HG03280 (cell line): ENCODE measurements at regions not wholly inside any gene's neighbourhood (a gene's known extent, or its start where the extent isn't known, plus 50 kb on each side); places are given as distances from the start of the nearest gene placed in this dataset.

ENCODE experiments used
- ATAC-seq: cut with Tn5 transposase; IDR thresholded peaks from one replicate; pipeline ENCODE4 v1.9.1; 2021; ENCODE audit warnings: mild to moderate bottlenecking, moderate library complexity; ENCODE audit not compliant: unreplicated experiment

DNA sequence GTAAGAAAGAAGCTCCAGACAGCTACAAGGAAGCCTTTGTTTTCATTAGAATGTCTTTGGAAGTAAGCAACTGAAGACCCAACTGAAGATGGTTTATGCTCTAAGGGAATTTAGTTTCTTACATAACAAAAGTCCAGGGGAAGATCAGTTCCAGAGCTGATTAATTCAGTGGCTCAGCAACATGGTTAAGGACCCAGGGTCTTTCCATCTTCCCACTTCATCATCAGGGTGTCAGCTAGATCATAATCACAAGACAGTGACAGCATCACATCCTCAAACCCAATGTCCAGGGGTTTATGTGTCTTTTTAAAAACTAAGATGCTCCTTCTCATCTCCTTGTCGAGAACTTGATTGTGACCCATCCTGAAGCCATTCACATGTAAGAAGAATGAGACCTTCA, 119.7 kb upstream of the PRDM1 start:
- no peak for ATAC-seq

DNA sequence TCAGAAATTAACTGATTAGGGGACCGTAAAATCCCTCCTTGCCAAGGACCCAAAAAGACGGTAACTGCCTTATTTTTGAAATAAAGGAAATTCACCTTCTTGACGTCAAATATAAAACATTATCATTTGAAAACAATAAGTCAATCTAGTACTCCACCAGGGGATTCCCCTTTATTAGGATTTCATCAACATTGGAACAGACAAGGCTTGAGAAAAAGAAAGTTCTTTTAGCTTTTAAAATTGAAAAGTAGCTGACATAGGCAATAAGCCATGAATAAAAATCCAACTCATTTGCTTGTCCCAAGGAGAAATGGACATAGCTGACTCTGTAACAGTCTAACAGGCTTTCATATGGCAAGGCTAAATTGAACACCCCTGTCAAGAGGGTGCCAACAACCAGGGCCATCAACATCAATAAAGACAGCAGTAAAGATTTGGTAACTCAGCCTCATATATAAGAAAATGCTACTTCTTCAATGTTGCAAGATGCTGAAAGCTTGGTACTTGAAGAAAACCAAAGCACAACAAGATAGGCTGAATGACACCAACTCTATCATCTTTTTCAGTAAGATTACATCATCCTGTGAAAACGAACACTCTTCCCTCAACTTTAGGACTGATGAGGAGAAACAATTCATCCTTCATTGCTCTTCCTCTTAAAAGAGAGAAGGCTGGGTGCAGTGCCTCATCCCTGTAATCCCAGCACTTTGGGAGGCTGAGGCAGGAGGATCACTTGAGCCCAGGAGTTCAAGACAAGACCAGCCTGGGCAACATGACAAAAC, 121.0 kb upstream of the PRDM1 start:
- no peak for ATAC-seq

DNA sequence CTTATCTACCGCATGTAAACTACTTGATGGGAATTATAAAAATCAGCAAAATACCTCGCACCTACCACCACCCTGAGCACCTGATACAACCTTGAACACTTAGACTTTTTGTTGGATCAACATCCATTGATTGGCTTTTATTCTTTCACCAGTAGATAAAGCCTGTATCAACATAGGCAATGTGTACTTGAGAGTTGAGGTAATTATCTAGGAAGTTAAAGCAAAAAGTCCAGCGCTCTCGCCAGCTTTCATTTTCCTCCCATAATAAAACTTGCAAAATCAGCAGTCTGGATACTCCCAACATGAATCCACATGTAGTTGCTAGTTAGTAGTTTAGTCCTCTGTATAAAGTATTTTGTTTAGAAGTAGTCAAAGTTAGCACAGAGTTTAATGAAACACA, 132.0 kb upstream of the PRDM1 start:
- no peak for ATAC-seq

DNA sequence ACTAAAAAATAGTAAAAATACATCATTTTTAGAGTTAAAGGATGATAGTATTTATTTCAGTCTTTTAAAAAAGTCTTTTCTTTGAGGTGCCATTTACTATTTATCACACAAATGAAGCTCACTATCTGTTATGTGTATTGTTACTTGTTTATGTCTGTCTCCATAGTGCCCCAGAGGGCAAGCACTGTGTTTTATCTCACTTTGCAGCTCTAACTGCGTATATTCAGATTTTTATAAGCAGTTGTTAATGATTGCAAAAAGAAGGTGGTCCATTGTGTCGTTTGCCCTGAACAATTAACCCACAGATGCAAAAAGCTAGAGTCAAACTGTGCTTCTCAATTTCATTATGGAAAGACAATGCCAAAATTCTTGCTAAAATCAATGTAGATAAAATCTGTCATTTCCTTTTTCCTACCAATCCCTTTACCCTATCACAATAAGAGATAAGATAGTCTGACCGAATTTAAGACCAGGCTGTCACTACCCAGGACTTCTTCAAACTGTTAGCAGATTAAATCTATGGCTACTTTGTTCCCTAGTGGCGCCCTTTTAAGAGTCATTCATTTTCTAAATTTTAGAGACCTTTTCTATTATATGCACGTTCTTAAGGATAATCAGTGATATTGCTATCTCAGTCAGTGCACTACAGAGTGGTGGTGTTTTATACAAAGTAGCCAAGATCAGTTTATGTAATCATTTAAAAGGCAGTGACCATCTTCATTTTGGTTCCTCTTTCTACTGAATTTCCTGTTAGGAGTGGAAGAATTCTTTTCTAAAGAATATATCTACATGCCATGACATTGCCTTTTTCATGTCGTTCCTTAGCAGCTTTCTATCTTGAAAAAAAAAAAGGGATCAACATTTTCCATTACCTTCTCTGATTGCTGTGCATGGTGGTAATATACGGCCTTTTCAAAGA, 133.1 kb upstream of the PRDM1 start:
- ATAC-seq, result no peak

DNA sequence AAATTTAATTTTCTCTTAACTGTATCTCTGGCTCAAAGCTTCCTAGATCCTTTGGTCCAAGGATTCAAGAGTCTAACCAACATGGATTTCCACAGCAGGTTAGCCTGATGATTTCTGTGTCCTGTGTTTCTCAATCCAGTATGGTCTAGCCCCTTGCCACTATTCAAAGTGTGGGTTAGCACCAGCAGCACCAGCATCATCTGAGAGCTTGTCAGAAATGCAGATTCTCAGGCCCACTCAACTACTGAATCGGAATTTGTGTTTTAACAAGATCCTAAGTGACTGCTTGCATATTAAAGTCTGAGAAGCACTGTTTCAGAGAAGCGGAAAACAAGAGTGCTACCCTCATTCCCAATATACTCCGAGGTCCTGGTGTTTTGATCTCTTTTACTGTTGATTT, 133.8 kb upstream of the PRDM1 start:
- no peak for ATAC-seq

DNA sequence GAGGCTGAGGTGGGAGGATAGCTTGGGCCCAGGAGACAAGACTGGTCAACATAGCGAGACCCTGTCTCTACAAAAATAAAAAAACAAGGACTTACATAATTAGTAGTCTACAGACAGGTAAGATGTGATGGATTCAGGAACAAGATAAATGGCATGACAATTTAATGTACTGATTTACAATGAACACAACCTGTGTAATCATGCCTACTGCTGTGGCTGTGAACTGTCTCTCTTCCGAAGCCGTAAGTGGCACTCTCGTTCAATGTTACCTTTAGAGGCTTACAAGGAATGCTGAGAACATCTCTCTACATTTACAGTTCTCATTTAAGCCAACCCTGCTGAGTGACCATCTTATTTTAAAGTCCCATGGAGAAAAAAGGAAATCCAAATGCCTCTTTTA, 134.8 kb upstream of the PRDM1 start:
- ATAC-seq, result no peak

DNA sequence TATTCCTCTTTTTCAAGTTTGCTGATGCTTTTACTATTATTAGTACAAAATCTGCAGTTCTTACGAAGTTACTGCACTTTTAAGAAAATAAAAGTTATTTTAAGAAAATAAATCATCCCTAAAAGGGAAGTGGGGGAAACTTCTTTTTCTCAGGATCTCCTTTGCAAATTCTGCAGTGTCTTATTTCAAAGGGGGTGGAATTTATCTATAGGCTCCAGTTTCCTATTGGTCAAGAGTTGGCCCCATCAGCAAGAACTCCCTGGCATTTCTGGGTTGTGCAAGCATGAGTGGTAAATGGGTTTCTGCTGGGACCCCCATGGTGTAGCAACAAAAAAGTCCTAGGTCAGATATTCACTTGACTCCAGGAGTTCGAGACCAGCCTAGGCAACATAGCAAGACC, 136.3 kb upstream of the PRDM1 start:
- no peak for ATAC-seq

DNA sequence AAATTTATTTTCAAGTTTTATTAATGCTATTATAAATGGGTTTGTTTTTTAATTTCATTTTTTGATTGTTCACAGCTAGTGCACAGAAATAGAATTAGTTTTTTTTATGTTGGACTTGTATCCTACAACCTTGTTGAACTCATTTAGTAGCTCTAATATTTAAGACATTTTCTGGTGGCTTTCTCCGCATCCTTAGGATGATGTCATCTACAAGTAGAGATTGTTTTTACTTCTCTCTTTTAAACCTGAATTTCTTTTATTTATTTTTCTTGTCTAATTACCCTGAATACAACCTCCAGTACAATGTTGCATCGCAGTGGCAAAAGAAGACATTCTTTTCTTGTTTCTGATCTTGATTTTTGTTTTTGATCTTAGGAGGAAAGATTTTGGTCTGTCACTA, 142.6 kb upstream of the PRDM1 start:
- no peak for ATAC-seq

DNA sequence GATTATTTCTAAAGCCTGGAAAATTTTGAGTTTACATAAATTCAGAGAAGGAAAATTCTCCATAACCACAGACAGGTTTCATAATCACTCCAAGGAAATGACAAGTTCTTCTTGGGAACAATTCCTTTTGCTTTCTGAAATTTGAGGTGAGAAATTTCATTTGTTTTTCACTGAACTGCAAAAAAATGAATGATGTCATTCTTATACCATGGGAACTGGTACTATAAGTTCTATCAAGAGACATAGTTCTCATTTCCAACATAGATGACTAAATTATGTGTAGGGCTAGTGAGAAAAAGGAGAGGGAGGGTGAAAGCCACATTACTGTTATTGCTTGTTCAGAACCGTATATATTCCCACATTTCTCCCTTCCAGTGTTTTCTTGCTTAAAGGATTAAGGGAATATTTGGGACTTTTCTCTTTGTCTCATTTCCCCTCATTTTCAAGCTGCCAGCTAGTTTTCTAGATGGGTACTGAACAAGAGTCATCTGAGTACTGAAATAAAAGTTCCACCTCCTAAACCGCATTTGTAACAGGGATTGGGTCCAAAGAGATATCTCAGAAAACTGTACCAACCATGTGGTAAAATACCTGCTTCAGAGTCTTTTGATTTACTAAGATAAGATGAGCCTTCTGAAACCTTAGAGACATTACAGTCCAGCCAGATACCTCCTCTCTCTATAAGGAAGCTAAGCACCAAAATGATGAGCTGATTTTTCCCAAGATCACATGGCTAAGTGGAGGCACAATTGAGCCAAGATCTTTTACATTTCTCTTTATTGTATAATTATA, 144.3 kb upstream of the PRDM1 start:
- no peak for ATAC-seq

DNA sequence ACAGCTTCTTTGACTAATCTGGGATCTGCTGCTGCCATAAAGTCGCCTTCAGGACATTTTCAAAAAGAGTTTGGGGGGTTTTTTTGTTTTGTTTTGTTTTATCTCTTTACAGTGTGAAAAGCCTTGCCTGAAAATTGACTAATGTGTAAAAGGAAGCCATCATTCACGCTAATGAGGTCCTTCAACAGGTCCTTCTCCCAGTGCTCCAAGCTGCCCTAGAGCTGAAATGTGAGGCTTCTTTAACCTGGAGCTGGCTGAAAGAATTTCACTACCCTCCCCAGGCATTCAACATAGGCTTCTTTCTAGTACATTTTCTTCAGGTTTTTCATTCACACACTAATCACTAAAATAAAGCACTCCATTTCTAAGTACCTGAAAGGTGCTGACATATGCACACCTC, 145.1 kb upstream of the PRDM1 start:
- no peak for ATAC-seq

DNA sequence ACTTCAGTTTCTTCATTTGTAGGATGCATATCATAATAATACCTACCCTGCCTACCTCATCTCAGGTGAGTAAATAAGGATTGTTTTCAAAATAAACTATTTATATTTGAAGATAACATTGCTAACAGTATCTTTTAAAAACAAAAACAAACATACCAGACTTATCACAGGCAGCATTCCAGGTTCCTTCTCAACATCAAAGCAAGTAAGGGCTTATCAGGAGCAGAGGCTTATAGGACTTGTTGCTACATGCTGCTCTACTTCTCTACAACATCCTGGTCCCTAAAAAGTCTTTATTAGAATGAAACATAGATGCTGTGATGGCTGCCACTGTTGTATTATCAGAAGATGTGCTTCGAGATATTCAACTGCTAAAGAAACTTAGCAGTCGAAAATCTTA, 149.2 kb upstream of the PRDM1 start:
- ATAC-seq, result no peak

DNA sequence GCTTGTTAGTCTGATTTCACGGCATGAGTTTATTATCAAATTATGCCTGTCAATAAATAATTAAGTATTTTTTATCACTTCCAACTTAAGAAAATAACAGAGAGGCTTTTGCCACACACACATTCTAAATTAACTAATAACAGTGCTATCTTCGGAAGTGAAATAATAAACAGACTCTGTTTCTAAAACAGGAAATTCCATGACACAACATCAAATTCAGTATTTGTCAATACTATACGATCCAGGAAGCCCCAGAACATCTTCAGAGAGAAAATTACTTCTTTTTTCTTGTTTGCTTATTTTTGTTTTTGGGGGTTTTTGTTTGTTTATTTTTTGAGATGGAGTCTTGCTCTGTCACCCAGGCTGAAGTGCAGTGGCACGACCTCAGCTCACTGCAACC, 150.7 kb upstream of the PRDM1 start:
- ATAC-seq, result no peak

DNA sequence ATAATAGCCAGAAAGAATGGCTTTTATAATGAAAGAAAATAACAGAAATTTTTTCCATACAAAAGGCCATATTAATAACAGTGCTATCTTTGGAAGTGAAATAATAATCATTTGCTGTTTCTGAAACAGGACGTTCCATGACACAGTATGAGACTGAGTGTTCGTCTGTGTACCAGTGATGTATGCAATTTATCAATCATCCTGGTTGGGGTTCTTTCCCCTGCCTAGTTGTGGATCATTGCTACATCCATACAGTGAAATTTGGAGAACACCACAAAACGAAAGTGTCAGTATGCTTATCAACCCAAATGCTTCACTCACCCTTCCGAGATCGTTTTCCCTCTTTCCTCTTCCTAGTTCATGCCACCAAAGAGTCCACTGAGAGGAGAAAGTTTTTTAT, 151.4 kb upstream of the PRDM1 start:
- ATAC-seq, result no peak

DNA sequence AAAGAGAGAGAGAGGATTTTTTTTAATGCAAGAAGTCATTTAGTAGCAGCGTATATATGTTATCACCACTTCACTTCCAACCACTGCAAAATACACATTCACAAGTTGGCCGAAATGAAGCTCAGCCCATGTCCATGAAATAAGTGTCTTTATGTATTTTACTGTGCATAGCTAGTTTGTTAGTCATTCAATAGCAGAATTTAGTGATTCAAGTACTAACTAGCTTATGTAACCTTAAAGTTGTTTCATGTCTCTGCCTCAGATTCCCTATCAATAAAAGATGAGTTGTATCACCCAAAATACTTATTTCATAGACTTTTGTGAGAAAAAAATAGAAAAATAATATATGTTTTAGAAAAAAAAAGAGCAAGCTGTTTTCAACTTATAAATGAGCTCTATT, 153.7 kb upstream of the PRDM1 start:
- no peak for ATAC-seq

DNA sequence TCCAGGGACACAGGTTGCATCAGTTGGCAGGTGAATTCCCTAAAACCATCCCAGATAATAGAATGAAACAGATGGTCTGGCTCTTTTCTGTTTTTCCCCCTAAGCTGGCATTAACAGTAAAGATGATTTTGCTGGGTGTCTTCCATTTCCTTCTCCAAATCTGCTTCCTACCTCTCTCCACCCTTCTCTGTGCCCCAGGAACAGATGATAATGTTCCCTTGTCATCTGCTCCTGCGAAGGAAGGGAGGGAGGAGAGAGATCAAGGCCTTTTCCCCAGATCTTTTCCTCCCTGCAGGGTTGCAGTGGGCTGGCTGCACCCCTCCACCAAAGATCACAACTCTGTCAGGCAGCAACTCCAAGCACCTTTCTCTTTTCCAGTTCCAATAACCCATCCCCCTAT, 156.5 kb upstream of the PRDM1 start:
- no peak for ATAC-seq

DNA sequence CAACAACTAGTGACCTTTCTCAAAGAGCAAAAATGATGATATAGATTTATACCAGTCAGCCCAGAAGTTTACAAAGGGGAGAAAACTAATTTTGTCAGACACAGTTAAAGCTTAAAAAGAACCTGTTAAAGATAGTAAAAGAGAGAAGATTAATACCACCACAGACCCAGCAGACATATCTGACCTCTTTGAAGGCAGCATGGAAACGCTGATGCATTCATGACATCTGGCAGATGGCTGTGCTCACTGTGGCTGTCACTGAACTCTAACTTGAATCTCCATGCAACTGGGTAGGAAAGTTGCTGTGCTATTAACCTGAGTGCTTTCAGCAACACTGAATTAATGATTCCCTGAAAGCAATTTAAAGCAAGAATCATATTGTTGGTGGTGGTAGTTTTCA, 159.8 kb upstream of the PRDM1 start:
- no peak for ATAC-seq

DNA sequence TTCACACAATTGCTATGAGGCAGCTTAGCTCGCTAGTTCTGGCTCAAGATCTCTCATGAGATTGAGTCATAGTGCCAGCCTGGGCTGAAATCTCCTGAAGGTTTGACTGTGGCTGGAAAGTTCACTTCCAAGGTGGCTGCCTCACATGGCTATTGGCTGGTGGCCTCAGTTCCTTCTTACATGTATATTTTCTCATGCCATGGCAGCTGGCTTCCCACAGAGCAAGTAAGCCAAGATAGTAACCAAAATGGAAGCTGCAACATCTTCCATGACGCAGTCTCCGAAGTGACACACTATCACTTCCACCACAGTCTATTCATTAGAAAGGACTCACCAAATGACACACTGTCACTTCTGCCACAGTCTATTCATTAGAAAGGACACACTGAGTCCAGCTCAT, 160.4 kb upstream of the PRDM1 start:
- no peak for ATAC-seq

DNA sequence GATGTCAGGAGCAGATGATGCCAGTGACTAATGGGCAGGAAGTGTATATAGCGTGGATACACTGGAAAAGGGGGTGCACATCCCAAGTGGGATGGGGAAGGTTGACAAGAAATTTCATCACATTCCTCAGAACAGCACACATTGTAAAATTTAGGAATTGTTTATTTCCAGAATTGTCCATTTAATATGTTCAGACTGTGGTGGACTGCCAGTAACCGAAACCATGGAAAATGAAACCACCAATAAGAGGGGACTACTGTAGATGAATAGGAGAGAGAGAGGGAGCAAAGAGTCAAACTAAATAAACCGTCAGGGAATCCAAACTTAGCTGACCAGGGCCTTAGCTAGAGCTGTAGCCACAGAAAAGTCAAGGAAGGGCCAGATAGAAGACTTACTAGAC, 164.4 kb upstream of the PRDM1 start:
- no peak for ATAC-seq

DNA sequence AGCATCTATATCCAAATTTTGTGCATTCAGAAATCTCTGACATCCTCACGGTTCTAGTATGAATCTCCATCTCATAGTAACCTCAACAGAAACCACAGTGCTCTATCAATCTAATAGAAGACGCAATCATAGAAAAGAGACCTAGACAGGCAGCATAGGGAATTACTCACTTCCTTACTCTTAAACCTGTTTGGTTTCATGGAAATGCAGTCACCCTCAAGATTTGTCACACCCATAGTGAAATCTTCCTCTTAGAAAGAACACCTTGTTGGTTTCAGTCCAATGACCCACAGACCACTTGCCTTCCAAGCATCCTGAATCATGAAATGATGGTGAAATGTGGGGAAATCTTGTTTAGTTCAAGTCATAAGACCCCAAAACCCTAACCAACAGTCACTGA, 166.1 kb upstream of the PRDM1 start:
- no peak for ATAC-seq

DNA sequence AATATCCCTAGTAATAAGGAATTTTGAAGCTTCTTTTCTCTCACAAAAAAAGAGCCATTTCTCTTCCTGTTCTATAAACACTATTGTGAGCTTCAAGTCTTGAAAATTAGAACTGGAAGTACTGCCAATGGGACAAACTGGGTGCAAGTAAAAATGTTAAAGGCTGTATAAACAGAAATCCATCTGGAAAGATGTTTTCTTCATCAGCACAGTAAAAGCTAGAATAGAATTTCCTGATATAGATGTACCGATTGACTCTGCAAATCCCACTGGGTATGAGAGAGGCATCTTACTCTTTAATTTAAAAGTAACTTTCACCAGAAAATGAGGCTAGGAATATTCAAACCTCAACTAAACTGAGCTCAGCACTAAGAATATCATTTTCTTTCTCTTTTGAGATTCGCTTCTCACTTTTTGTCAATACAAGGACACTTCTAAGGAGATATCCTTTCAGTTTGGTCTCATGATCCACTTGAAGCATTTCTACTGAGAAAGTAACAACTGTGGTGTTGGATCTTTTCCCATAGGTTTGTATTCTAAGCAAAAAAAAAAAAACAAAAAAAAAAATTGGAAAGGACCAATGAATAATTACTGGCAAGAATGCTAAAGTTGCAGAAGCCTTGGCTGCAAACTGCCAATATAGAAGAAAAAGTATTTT, 169.0 kb upstream of the PRDM1 start:
- ATAC-seq, result no peak

DNA sequence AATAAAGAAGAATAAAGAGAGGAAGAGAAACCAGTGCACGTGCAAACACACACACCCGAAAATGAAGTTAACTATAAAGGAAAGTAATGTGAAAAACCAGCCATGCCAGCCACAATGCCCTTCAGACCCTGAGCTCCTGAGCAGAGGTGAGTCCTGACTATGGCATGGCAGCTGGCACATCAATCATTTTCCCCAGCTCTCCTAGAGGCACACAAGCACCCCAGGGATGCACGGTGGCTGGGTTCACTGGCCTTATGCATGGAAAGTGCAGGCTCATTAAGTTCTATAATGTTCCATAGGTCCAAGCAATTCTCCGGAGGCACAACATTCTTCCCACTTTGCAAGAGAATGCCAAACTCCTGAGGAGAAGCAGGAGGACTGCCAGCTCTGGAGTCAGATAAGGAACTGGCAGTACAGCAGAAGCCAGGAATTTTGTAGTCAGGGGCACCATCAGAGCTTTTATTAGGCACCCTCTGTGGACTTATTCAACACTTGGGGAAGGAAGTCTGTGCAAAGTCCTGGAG, 175.0 kb upstream of the PRDM1 start:
- no peak for ATAC-seq
